ENCODE measurements at regions not wholly inside any gene's neighbourhood (a gene's known extent, or its start where the extent isn't known, plus 50 kb on each side); places are given as distances from the start of the nearest gene placed in this dataset.

GRCh38 chr6:145544514-145544913, 190.8 kb downstream of the EPM2A start:
- TF ChIP-seq CTCF (conservative IDR thresholded peaks at IDR 0.05; ENCODE audit: low read depth, low read length) (no peak), EZH2 (IDR thresholded peaks at IDR 0.05; ENCODE audit: low read length, unreplicated experiment) (no peak)

Measured in PC-3 (cell line).